ENCODE measurements at regions not wholly inside any gene's neighbourhood (a gene's known extent, or its start where the extent isn't known, plus 50 kb on each side); places are given as distances from the start of the nearest gene placed in this dataset.

- H2AFZ ChIP-seq = no peak overlapping the region
- no peak overlapping the region for H3K27ac ChIP-seq
These were observed 645.0 kb downstream of the IRS1 start for GRCh38 chr2:226154610-226155009.

DNA sequence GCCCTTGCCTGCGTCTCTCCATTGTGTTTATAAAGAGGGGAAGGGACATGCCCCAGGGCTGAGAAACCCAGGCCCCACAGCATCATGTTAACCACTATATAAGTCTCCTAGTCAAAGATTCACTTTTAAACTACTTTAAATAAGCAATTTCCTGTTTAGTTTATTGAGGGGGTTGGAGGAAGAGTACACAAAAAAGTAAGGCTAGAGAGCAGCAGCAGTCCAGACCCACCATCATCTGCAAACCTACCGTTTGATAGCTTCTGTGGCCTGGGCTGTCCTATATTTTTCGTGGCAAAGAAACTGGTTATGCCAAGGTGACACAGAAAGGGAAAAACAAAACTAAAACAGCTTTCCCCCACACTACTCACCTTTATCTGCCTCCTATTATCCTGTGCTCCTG lies 646.1 kb downstream of the IRS1 start:
- Histone ChIP-seq H3K27ac (no peak overlapping the region), H4K20me1 (ENCODE audit: insufficient read depth, poor library complexity, severe bottlenecking) (no peaks in the 10 kb centered on the region), H3K36me3 (replicated peaks; ENCODE audit: insufficient read depth, low read depth) (no peaks in the 10 kb centered on the region), H3K9me3 (ENCODE audit: low read depth) (no peaks in the 10 kb centered on the region), H3K4me1 (ENCODE audit: insufficient read depth) (no peaks in the 10 kb centered on the region), H3K4me2 (no peak overlapping the region), H3K27me3 (no peaks in the 10 kb centered on the region), H3K9me2 (replicated peaks; ENCODE audit: insufficient read depth) (no peaks in the 10 kb centered on the region), H3K79me2 (no peaks in the 10 kb centered on the region), H3K4me3 (no peak overlapping the region), H2AFZ (no peak overlapping the region)
- TF ChIP-seq EZH2 (IDR thresholded peaks at IDR 0.05; ENCODE audit: borderline replicate concordance) (no peak), CTCF (IDR thresholded peaks at IDR 0.05; ENCODE audit: poor library complexity) (no peak), EZH2phosphoT487 (IDR thresholded peaks at IDR 0.05; ENCODE audit: low read depth, severe bottlenecking, unreplicated experiment) (no peak)
- WGBS (ENCODE audit: low lambda C conversion rate, missing lambda C conversion rate) = 52% methylated on average over 3 of the region's 3 CpGs
- DNase-seq (ENCODE audit: low spot score) = no peak

More at GRCh38 chr2:226154610-226155009, 645.0 kb downstream of the IRS1 start:
- Histone ChIP-seq H3K9me3 (ENCODE audit: low read depth) (no peaks in the 10 kb centered on the region), H3K4me2 (no peak overlapping the region), H3K36me3 (replicated peaks; ENCODE audit: insufficient read depth, low read depth) (no peaks in the 10 kb centered on the region), H3K79me2 (no peaks in the 10 kb centered on the region), H3K4me3 (no peak overlapping the region), H3K9me2 (replicated peaks; ENCODE audit: insufficient read depth) (no peaks in the 10 kb centered on the region), H4K20me1 (ENCODE audit: insufficient read depth, poor library complexity, severe bottlenecking) (no peaks in the 10 kb centered on the region), H3K4me1 (ENCODE audit: insufficient read depth) (peaks cover 4% of the 10 kb centered on the region), H3K27me3 (no peaks in the 10 kb centered on the region)
- WGBS (ENCODE audit: low lambda C conversion rate, missing lambda C conversion rate) = 57% methylated on average over 3 of the region's 3 CpGs
- no peak for DNase-seq (ENCODE audit: low spot score)
- TF ChIP-seq EZH2phosphoT487 (IDR thresholded peaks at IDR 0.05; ENCODE audit: low read depth, severe bottlenecking, unreplicated experiment) (no peak), EZH2 (IDR thresholded peaks at IDR 0.05; ENCODE audit: borderline replicate concordance) (no peak), CTCF (IDR thresholded peaks at IDR 0.05; ENCODE audit: poor library complexity) (no peak)

DNA sequence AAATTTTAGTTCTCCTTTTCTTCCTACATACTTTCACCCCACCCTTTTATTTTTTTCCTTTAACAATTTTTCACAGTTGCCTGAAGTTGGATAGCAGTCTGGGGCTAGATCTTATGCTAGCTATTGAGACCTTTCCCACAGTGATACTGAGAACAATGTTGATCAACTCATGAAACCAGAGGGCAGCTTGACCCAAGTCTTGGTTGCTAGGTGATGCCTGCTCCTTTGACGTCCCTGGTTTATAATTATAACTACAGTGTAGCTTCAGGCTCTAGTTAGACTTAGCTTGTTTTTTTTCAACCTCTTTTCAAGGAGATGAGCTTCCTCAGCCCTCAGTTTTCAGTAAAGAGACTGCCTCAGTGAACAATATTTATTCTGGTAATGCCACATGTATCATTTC lies 648.5 kb downstream of the IRS1 start:
- Histone ChIP-seq H3K4me2 (no peak overlapping the region), H3K9me3 (ENCODE audit: low read depth) (no peaks in the 10 kb centered on the region), H2AFZ (no peak overlapping the region), H3K4me1 (ENCODE audit: insufficient read depth) (no peaks in the 10 kb centered on the region), H3K79me2 (no peaks in the 10 kb centered on the region), H3K27me3 (no peaks in the 10 kb centered on the region), H3K9me2 (replicated peaks; ENCODE audit: insufficient read depth) (no peaks in the 10 kb centered on the region), H3K4me3 (no peak overlapping the region), H3K36me3 (replicated peaks; ENCODE audit: insufficient read depth, low read depth) (no peaks in the 10 kb centered on the region), H3K27ac (no peak overlapping the region), H4K20me1 (ENCODE audit: insufficient read depth, poor library complexity, severe bottlenecking) (no peaks in the 10 kb centered on the region)
- TF ChIP-seq EZH2 (IDR thresholded peaks at IDR 0.05; ENCODE audit: borderline replicate concordance) (no peak), EZH2phosphoT487 (IDR thresholded peaks at IDR 0.05; ENCODE audit: low read depth, severe bottlenecking, unreplicated experiment) (no peak), CTCF (IDR thresholded peaks at IDR 0.05; ENCODE audit: poor library complexity) (no peak)
- no peak for DNase-seq (ENCODE audit: low spot score)
- 21% methylated on average over 1 of the region's 1 CpG for WGBS (ENCODE audit: low lambda C conversion rate, missing lambda C conversion rate)

DNA sequence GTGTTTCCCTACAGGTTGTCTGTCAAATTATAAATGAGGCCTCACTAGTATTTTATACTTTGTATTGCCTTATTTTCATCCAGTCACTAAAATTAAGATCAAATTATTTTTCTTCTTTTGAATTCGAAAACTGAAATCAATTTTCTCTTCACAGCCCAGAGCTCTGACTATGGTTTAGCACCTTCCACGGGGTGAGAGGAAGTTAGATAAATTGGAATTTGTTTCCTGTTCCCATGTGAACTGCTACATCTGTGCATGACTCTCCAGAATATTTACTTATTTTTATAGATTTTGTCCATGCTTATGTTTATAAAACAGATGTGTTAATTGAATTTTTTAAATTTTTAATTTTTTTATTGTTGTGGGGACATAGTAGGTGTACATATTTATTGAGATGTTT lies 656.5 kb downstream of the IRS1 start:
- H3K9me2 ChIP-seq (replicated peaks; ENCODE audit: insufficient read depth) = no peaks in the 10 kb centered on the region
- H3K4me2 ChIP-seq = no peak overlapping the region
- H3K9me3 ChIP-seq (ENCODE audit: low read depth) = no peaks in the 10 kb centered on the region
- no peak for DNase-seq (ENCODE audit: low spot score)
- no peak for TF ChIP-seq EZH2phosphoT487 (IDR thresholded peaks at IDR 0.05; ENCODE audit: low read depth, severe bottlenecking, unreplicated experiment)
- TF ChIP-seq EZH2 (IDR thresholded peaks at IDR 0.05; ENCODE audit: borderline replicate concordance) = no peak
- TF ChIP-seq CTCF (IDR thresholded peaks at IDR 0.05; ENCODE audit: poor library complexity) = no peak
- no peaks in the 10 kb centered on the region for H4K20me1 ChIP-seq (ENCODE audit: insufficient read depth, poor library complexity, severe bottlenecking)
- no peaks in the 10 kb centered on the region for H3K4me1 ChIP-seq (ENCODE audit: insufficient read depth)
- no peaks in the 10 kb centered on the region for H3K36me3 ChIP-seq (replicated peaks; ENCODE audit: insufficient read depth, low read depth)
- no peak overlapping the region for H2AFZ ChIP-seq
- no peaks in the 10 kb centered on the region for H3K27me3 ChIP-seq
- no peak overlapping the region for H3K4me3 ChIP-seq
- H3K79me2 ChIP-seq = no peaks in the 10 kb centered on the region
- WGBS (ENCODE audit: low lambda C conversion rate, missing lambda C conversion rate) = 86% methylated on average over 2 of the region's 2 CpGs
- no peak overlapping the region for H3K27ac ChIP-seq

Data from hepatocyte (in vitro differentiated cells).